ENCODE measurements at regions not wholly inside any gene's neighbourhood (a gene's known extent, or its start where the extent isn't known, plus 50 kb on each side); places are given as distances from the start of the nearest gene placed in this dataset.
A peak's percentile ranks its signal among the peaks of the same experiment; 100 is the strongest.

GRCh38 chr9:6160579-6160978 is 55.0 kb upstream of the IL33 start:
- Histone ChIP-seq H3K9me3 (peaks cover 0 to 43% of the 10 kb centered on the region in 2 donors), H3K36me3 (no peaks in the 10 kb centered on the region), H3K4me3 (no peak overlapping the region), H3K4me1 (no peaks in the 10 kb centered on the region), H3K27me3 (no peaks in the 10 kb centered on the region), H3K27ac (no peak overlapping the region)
- no peak for DNase-seq
- no peak for TF ChIP-seq CTCF (IDR thresholded peaks at IDR 0.05)
- ATAC-seq, result no peak
- intact Hi-C loops (cut with DNase I), result no loop called here

GRCh38 chr9:6153425-6153824 is 62.2 kb upstream of the IL33 start:
- intact Hi-C loops (cut with DNase I), result no loop called here
- Histone ChIP-seq H3K27me3 (no peaks in the 10 kb centered on the region), H3K27ac (no peak overlapping the region), H3K4me3 (no peak overlapping the region), H3K4me1 (no peaks in the 10 kb centered on the region), H3K36me3 (no peaks in the 10 kb centered on the region), H3K9me3 (peaks cover 0 to 2% of the 10 kb centered on the region in 2 donors)
- no peak for TF ChIP-seq CTCF (IDR thresholded peaks at IDR 0.05)
- DNase-seq (no peak), ATAC-seq (no peak)

GRCh38 chr9:6152788-6153187 is 62.8 kb upstream of the IL33 start:
- Histone ChIP-seq H3K27ac (no peak overlapping the region), H3K36me3 (no peaks in the 10 kb centered on the region), H3K9me3 (no peaks in the 10 kb centered on the region), H3K4me1 (no peaks in the 10 kb centered on the region), H3K27me3 (no peaks in the 10 kb centered on the region), H3K4me3 (no peak overlapping the region)
- TF ChIP-seq CTCF (IDR thresholded peaks at IDR 0.05), result no peak
- ATAC-seq, result no peak
- no peak for DNase-seq
- intact Hi-C loops (cut with DNase I), result no loop called here

- Histone ChIP-seq H3K4me3 (no peak overlapping the region), H3K36me3 (no peaks in the 10 kb centered on the region), H3K27ac (no peak overlapping the region), H3K4me1 (no peaks in the 10 kb centered on the region), H3K9me3 (no peaks in the 10 kb centered on the region), H3K27me3 (no peaks in the 10 kb centered on the region)
- no peak for TF ChIP-seq CTCF (IDR thresholded peaks at IDR 0.05)
- intact Hi-C loops (cut with DNase I), result no loop called here
- DNase-seq (no peak), ATAC-seq (no peak)
Measured at GRCh38 chr9:6150483-6150882, 65.1 kb upstream of the IL33 start.

GRCh38 chr9:6149315-6149714 is 66.3 kb upstream of the IL33 start:
- no peaks in the 10 kb centered on the region for H3K4me1 ChIP-seq
- H3K36me3 ChIP-seq, result no peaks in the 10 kb centered on the region
- intact Hi-C loops (cut with DNase I), result no loop called here
- peak overlapping the region in 1 of 2 donors; percentile 42 for H3K27ac ChIP-seq
- no peak overlapping the region for H3K4me3 ChIP-seq
- DNase-seq (peak in 1 of 4 donors; percentile 4), ATAC-seq (no peak)
- TF ChIP-seq CTCF (IDR thresholded peaks at IDR 0.05), result no peak
- no peaks in the 10 kb centered on the region for H3K27me3 ChIP-seq
- H3K9me3 ChIP-seq, result no peaks in the 10 kb centered on the region
